ENCODE measurements at regions not wholly inside any gene's neighbourhood (a gene's known extent, or its start where the extent isn't known, plus 50 kb on each side); places are given as distances from the start of the nearest gene placed in this dataset.

GRCh38 chr3:127457094-127457475, 133.4 kb downstream of the TPRA1 start:
- TF ChIP-seq POLR2AphosphoS5 (IDR thresholded peaks at IDR 0.05) (no peak), CTCF (IDR thresholded peaks at IDR 0.05 in 8 of 11, conservative IDR thresholded peaks at IDR 0.05 in 3 of 11) (no peak), POLR2A (IDR thresholded peaks at IDR 0.05) (no peak)
